ENCODE measurements at regions not wholly inside any gene's neighbourhood (a gene's known extent, or its start where the extent isn't known, plus 50 kb on each side); places are given as distances from the start of the nearest gene placed in this dataset.

- TF ChIP-seq CTCF (IDR thresholded peaks at IDR 0.05): no peak
- TF ChIP-seq POLR2A (IDR thresholded peaks at IDR 0.05): no peak
- no peak for TF ChIP-seq EP300 (IDR thresholded peaks at IDR 0.05)
Measured at GRCh38 chr1:30225357-30225756, 498.0 kb downstream of the MATN1 start.

All from upper lobe of left lung (tissue), 4 donors.